ENCODE measurements at regions not wholly inside any gene's neighbourhood (a gene's known extent, or its start where the extent isn't known, plus 50 kb on each side); places are given as distances from the start of the nearest gene placed in this dataset.

DNA sequence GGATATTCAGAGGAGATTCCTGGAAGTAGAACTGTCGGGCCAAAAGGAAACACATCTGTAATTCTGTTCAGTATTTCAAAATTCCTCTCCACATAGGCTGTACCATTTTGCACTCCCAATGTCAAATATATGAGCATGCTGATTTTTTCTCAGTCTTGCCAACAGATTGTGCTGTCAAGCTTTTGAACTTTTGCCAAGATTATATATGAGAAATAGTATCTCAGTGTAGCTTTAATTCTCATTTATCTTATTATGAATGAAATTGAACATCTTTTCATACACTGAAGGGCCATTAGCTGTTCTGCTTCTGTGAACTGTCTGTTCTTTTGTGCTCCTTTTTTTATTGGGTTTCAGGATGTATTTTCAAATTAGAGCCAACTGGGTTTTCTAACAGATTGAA lies 907.1 kb downstream of the MAT2B start:
- TF ChIP-seq, protein P1, sequence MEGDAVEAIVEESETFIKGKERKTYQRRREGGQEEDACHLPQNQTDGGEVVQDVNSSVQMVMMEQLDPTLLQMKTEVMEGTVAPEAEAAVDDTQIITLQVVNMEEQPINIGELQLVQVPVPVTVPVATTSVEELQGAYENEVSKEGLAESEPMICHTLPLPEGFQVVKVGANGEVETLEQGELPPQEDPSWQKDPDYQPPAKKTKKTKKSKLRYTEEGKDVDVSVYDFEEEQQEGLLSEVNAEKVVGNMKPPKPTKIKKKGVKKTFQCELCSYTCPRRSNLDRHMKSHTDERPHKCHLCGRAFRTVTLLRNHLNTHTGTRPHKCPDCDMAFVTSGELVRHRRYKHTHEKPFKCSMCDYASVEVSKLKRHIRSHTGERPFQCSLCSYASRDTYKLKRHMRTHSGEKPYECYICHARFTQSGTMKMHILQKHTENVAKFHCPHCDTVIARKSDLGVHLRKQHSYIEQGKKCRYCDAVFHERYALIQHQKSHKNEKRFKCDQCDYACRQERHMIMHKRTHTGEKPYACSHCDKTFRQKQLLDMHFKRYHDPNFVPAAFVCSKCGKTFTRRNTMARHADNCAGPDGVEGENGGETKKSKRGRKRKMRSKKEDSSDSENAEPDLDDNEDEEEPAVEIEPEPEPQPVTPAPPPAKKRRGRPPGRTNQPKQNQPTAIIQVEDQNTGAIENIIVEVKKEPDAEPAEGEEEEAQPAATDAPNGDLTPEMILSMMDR (IDR thresholded peaks at IDR 0.05; ENCODE audit: low read depth, low read length): no peak
- TF ChIP-seq POLR2A (IDR thresholded peaks at IDR 0.05; ENCODE audit: extremely low read depth, insufficient read length) (no peak), MYC (IDR thresholded peaks at IDR 0.05; ENCODE audit: low read depth, low read length) (no peak)

Data from NB4 (cell line).